ENCODE measurements at regions not wholly inside any gene's neighbourhood (a gene's known extent, or its start where the extent isn't known, plus 50 kb on each side); places are given as distances from the start of the nearest gene placed in this dataset.

GRCh38 chr19:27772059-27772458 lies 1440.9 kb downstream of the UQCRFS1 start:
- TF ChIP-seq CTCF (IDR thresholded peaks at IDR 0.05) (no peak), POLR2AphosphoS5 (IDR thresholded peaks at IDR 0.05) (no peak), EP300 (IDR thresholded peaks at IDR 0.05) (no peak), POLR2A (IDR thresholded peaks at IDR 0.05) (no peak)
- intact Hi-C loops (cut with DNase I): no loop called here
- H3K27me3 ChIP-seq: no peaks in the 10 kb centered on the region
- H3K4me3 ChIP-seq: no peak overlapping the region
- peaks cover 0 to 39% (median 0%) of the 10 kb centered on the region in 4 donors for H3K9me3 ChIP-seq
- H3K36me3 ChIP-seq: peaks cover 0 to 20% (median 5%) of the 10 kb centered on the region in 4 donors
- H3K4me1 ChIP-seq: no peaks in the 10 kb centered on the region
- 95 to 96% methylated on average over 6 of the region's 6 CpGs for WGBS, 2 donors
- H3K27ac ChIP-seq: no peak overlapping the region
- no peak for DNase-seq

GRCh38 chr19:27770095-27770494 lies 1442.9 kb downstream of the UQCRFS1 start:
- H3K4me3 ChIP-seq: no peak overlapping the region
- 93 to 96% methylated on average over 5 of the region's 5 CpGs for WGBS, 2 donors
- no peak overlapping the region for H3K27ac ChIP-seq
- no peak for TF ChIP-seq CTCF (IDR thresholded peaks at IDR 0.05)
- no peak for TF ChIP-seq POLR2A (IDR thresholded peaks at IDR 0.05)
- no peak for TF ChIP-seq EP300 (IDR thresholded peaks at IDR 0.05)
- no peak for TF ChIP-seq POLR2AphosphoS5 (IDR thresholded peaks at IDR 0.05)
- no peak for DNase-seq
- intact Hi-C loops (cut with DNase I): no loop called here
- peaks cover 0 to 15% (median 5%) of the 10 kb centered on the region in 4 donors for H3K36me3 ChIP-seq
- H3K4me1 ChIP-seq: no peaks in the 10 kb centered on the region
- H3K9me3 ChIP-seq: peaks cover 0 to 52% (median under 1%) of the 10 kb centered on the region in 4 donors
- H3K27me3 ChIP-seq: no peaks in the 10 kb centered on the region

GRCh38 chr19:27767234-27767633 lies 1445.7 kb downstream of the UQCRFS1 start:
- Histone ChIP-seq H3K9me3 (peaks cover 0 to 58% (median under 1%) of the 10 kb centered on the region in 4 donors), H3K36me3 (no peaks in the 10 kb centered on the region), H3K4me3 (no peak overlapping the region), H3K27ac (no peak overlapping the region), H3K4me1 (no peaks in the 10 kb centered on the region), H3K27me3 (no peaks in the 10 kb centered on the region)
- intact Hi-C loops (cut with DNase I): no loop called here
- DNase-seq: no peak
- TF ChIP-seq POLR2A (IDR thresholded peaks at IDR 0.05): no peak
- TF ChIP-seq POLR2AphosphoS5 (IDR thresholded peaks at IDR 0.05): no peak
- no peak for TF ChIP-seq CTCF (IDR thresholded peaks at IDR 0.05)
- TF ChIP-seq EP300 (IDR thresholded peaks at IDR 0.05): no peak
- WGBS, 2 donors: 90 to 92% methylated on average over 8 of the region's 8 CpGs

GRCh38 chr19:27765912-27766725 lies 1446.8 kb downstream of the UQCRFS1 start:
- DNase-seq: no peak
- Histone ChIP-seq H3K9me3 (peaks cover 0 to 60% (median under 1%) of the 10 kb centered on the region in 4 donors), H3K27ac (no peak overlapping the region), H3K4me1 (no peaks in the 10 kb centered on the region), H3K4me3 (no peak overlapping the region), H3K27me3 (no peaks in the 10 kb centered on the region), H3K36me3 (no peaks in the 10 kb centered on the region)
- intact Hi-C loops (cut with DNase I): no loop called here
- 88 to 90% methylated on average over 12 of the region's 12 CpGs for WGBS, 2 donors
- no peak for TF ChIP-seq POLR2A (IDR thresholded peaks at IDR 0.05)
- no peak for TF ChIP-seq POLR2AphosphoS5 (IDR thresholded peaks at IDR 0.05)
- no peak for TF ChIP-seq EP300 (IDR thresholded peaks at IDR 0.05)
- no peak for TF ChIP-seq CTCF (IDR thresholded peaks at IDR 0.05)

Data from sigmoid colon (tissue), 6 donors.